Large intestine (tissue), 3 donors: ENCODE measurements at regions not wholly inside any gene's neighbourhood (a gene's known extent, or its start where the extent isn't known, plus 50 kb on each side); places are given as distances from the start of the nearest gene placed in this dataset.

Experiments used
- DNase-seq, 2 donors: peaks; one replicate each; pipeline versions ENCODE4 v3.0.0 to v3.0.0-alpha.2; 2013
- H3K27ac ChIP-seq: one replicate; pipeline ENCODE4 v1.5.1; 2013; ENCODE audit warnings: low read length
- H3K27me3 ChIP-seq: 2 replicates; pipeline ENCODE4 v1.6.1; 2013; ENCODE audit warnings: low read length; ENCODE audit not compliant: control insufficient read depth, insufficient read depth
- H3K36me3 ChIP-seq: 2 replicates; pipeline ENCODE4 v1.6.1; 2013; ENCODE audit warnings: low read length; ENCODE audit not compliant: control insufficient read depth, insufficient read depth
- H3K4me1 ChIP-seq: one replicate; pipeline ENCODE4 v1.6.1; 2013; ENCODE audit warnings: low read length; ENCODE audit not compliant: control insufficient read depth, insufficient read depth
- H3K4me3 ChIP-seq: one replicate; pipeline ENCODE4 v1.5.1; 2013; ENCODE audit warnings: low read length
- H3K9me3 ChIP-seq: one replicate; pipeline ENCODE4 v1.6.1; 2013; ENCODE audit warnings: mild to moderate bottlenecking, low read depth, low read length, moderate library complexity; ENCODE audit not compliant: control insufficient read depth
- WGBS: methylation state at CpG from one replicate; pipeline ENCODE4 v1.1.5; 2013; ENCODE audit warnings: low lambda C conversion rate; ENCODE audit not compliant: insufficient coverage; 5-methylcytosine and 5-hydroxymethylcytosine counted together

DNA sequence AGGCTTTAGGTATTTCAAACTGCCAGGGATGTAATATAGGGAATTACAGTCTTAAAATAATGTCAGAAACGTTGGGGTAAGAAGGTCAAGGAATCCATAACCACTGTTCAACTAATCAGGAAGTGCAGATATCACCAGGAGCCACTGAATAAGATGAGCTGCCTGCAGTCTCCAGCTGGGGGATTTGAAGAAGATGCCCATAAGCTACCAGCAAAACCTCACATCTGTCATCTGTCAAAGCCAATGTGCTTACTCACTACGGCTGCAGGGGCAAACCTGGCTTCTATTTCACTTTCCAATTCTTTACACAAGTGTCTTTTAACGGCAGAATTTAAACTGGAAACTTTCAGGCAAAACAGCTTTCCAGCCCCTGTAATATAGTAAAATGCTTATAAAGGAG is 1410.1 kb upstream of the ATXN8OS start:
- no CpG with 5 or more reads among the region's 3 CpGs for WGBS

GRCh38 chr13:68696907-68697306 is 1410.7 kb upstream of the ATXN8OS start:
- H3K36me3 ChIP-seq, result no peaks in the 10 kb centered on the region
- no peak overlapping the region for H3K27ac ChIP-seq
- H3K9me3 ChIP-seq, result no peaks in the 10 kb centered on the region
- no peaks in the 10 kb centered on the region for H3K27me3 ChIP-seq
- no peaks in the 10 kb centered on the region for H3K4me1 ChIP-seq
- no peak for DNase-seq
- H3K4me3 ChIP-seq, result no peak overlapping the region
- WGBS, result 100% methylated on average over 2 of the region's 2 CpGs

More for the DNA sequence above, 1410.1 kb upstream of the ATXN8OS start:
- Histone ChIP-seq H3K4me1 (no peaks in the 10 kb centered on the region), H3K36me3 (no peaks in the 10 kb centered on the region), H3K4me3 (no peak overlapping the region), H3K27me3 (no peaks in the 10 kb centered on the region), H3K9me3 (no peaks in the 10 kb centered on the region), H3K27ac (no peak overlapping the region)
- DNase-seq, result no peak

GRCh38 chr13:68692049-68692448 is 1415.6 kb upstream of the ATXN8OS start:
- WGBS, result 100% methylated on average over 1 of the region's 1 CpG
- H3K4me3 ChIP-seq, result no peak overlapping the region

DNA sequence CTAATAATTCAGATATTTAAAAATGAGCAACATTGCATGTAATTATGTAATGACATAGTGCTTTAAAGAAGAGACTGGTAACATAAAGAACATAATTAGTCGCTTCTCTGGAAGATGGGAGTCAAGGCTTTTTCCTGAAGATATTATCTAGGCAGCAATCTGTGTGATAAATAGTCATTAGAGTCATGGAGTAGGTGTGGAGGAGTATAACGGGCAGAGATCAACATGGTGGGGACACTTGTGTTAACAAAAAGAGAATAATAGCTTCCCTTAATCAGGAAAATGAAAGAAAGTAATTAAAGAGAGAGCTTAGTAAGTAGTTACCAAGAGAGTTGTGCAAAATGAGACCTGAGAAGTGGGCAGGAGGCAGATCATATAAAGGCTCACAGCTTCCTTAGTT is 1417.1 kb upstream of the ATXN8OS start:
- H3K4me3 ChIP-seq, result no peak overlapping the region
- no peaks in the 10 kb centered on the region for H3K27me3 ChIP-seq
- no peak overlapping the region for H3K27ac ChIP-seq
- WGBS, result 38% methylated on average over 2 of the region's 2 CpGs
- no peaks in the 10 kb centered on the region for H3K36me3 ChIP-seq
- DNase-seq, result no peak
- H3K9me3 ChIP-seq, result no peaks in the 10 kb centered on the region
- no peaks in the 10 kb centered on the region for H3K4me1 ChIP-seq

More at GRCh38 chr13:68692049-68692448, 1415.6 kb upstream of the ATXN8OS start:
- Histone ChIP-seq H3K27me3 (no peaks in the 10 kb centered on the region), H3K4me1 (no peaks in the 10 kb centered on the region), H3K36me3 (no peaks in the 10 kb centered on the region), H3K27ac (no peak overlapping the region), H3K9me3 (no peaks in the 10 kb centered on the region)
- no peak for DNase-seq

DNA sequence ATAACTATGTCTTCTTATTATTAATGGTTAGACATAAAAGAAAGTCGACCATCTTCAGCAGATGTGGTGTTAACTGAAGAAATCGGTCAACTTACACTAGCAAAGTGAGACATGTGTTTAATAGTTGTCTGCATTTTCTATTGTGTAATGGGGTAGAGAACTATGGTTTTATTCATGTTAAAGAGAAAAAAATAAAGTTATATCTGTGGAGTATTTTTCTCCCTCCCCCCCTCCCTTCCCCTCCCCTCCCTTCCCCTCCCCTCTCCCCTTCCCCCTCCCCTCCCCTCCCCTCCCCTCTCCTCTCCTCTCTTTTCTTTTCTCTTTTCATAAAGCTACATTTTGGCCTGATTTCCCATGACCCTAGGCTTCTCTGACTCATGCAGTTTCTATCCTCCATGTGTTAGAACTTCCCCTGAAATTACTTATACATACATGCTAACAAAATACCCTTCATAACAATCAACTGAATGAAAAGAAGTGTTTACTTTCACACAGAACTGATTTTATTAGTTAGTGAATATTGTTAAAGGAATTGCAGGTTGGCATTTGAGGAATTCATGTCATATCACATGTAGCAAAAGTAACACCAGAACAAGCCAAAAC is 1431.0 kb upstream of the ATXN8OS start:
- H3K36me3 ChIP-seq, result no peaks in the 10 kb centered on the region
- no peaks in the 10 kb centered on the region for H3K9me3 ChIP-seq
- H3K4me3 ChIP-seq, result no peak overlapping the region
- H3K27me3 ChIP-seq, result no peaks in the 10 kb centered on the region
- no peaks in the 10 kb centered on the region for H3K4me1 ChIP-seq
- DNase-seq, result no peak
- 80% methylated on average over 1 of the region's 2 CpGs for WGBS
- H3K27ac ChIP-seq, result no peak overlapping the region

- no peak overlapping the region for H3K27ac ChIP-seq
- DNase-seq, result no peak
- no peaks in the 10 kb centered on the region for H3K4me1 ChIP-seq
- 80% methylated on average over 1 of the region's 2 CpGs for WGBS
- H3K36me3 ChIP-seq, result no peaks in the 10 kb centered on the region
- H3K4me3 ChIP-seq, result no peak overlapping the region
- H3K9me3 ChIP-seq, result no peaks in the 10 kb centered on the region
- H3K27me3 ChIP-seq, result no peaks in the 10 kb centered on the region
Observed at GRCh38 chr13:68675209-68675608, 1432.4 kb upstream of the ATXN8OS start.

DNA sequence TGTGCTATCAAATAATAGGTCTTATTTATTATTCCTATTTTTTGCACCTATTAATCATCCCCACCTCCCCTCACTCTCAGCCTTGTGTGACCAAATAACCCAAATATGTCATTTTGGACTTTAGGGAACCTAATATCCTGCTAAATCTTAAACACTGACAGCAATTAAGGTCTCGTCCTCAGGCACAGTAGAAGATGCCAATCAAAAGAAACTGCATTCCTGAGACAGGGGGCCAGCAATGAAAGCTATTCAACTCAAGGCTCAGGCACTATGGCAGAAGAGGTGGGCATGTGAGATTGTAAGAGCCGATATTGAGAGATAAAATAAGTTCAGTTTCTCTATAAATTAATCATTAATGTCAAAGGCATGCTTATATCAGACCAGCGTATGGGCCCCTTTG is 1437.7 kb upstream of the PCDH9 start:
- no peak for DNase-seq
- H3K4me1 ChIP-seq, result no peaks in the 10 kb centered on the region
- H3K4me3 ChIP-seq, result no peak overlapping the region
- no peaks in the 10 kb centered on the region for H3K27me3 ChIP-seq
- no peaks in the 10 kb centered on the region for H3K9me3 ChIP-seq
- H3K27ac ChIP-seq, result no peak overlapping the region
- WGBS, result 50% methylated on average over 1 of the region's 3 CpGs
- H3K36me3 ChIP-seq, result no peaks in the 10 kb centered on the region

GRCh38 chr13:68666774-68667397 is 1436.8 kb upstream of the PCDH9 start:
- no peaks in the 10 kb centered on the region for H3K36me3 ChIP-seq
- H3K27me3 ChIP-seq, result no peaks in the 10 kb centered on the region
- H3K27ac ChIP-seq, result no peak overlapping the region
- 67% methylated on average over 4 of the region's 9 CpGs for WGBS
- H3K4me1 ChIP-seq, result no peaks in the 10 kb centered on the region
- H3K4me3 ChIP-seq, result no peak overlapping the region
- no peaks in the 10 kb centered on the region for H3K9me3 ChIP-seq
- DNase-seq, result no peak

- Histone ChIP-seq H3K27ac (no peak overlapping the region), H3K27me3 (no peaks in the 10 kb centered on the region), H3K4me1 (no peaks in the 10 kb centered on the region), H3K9me3 (no peaks in the 10 kb centered on the region), H3K4me3 (no peak overlapping the region), H3K36me3 (no peaks in the 10 kb centered on the region)
- DNase-seq, result no peak
Observed at GRCh38 chr13:68645814-68646213, 1415.7 kb upstream of the PCDH9 start.

DNA sequence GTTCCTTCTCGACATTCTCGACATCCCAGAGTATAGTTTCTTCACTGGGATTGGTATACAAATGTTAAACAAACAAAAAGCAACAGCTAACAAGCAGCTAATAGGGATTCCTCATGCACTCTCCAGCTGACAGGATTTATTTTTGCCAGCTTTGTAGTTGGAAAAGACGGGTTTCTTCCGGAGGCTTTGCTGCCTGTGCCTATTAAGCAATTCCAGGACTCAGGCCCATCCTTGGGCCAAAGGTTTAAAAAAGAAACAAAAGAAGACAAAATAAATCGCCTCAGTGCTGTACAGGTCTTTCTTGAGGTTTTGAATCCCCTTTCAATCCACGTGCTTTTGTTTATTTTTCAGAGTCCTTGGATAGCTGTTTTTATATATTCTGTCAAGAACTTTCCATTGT is 1414.5 kb upstream of the PCDH9 start:
- Histone ChIP-seq H3K4me3 (no peak overlapping the region), H3K36me3 (no peaks in the 10 kb centered on the region), H3K27me3 (no peaks in the 10 kb centered on the region), H3K9me3 (no peaks in the 10 kb centered on the region), H3K27ac (no peak overlapping the region), H3K4me1 (no peaks in the 10 kb centered on the region)
- DNase-seq, result no peak
- WGBS, result 60% methylated on average over 3 of the region's 6 CpGs

- DNase-seq, result no peak
- Histone ChIP-seq H3K36me3 (no peaks in the 10 kb centered on the region), H3K27ac (no peak overlapping the region), H3K27me3 (no peaks in the 10 kb centered on the region), H3K4me3 (no peak overlapping the region), H3K9me3 (no peaks in the 10 kb centered on the region), H3K4me1 (no peaks in the 10 kb centered on the region)
- no CpG with 5 or more reads among the region's 1 CpG for WGBS
Observed at GRCh38 chr13:68636784-68637183, 1406.6 kb upstream of the PCDH9 start.
